C4-2B (cell line): ENCODE measurements at regions not wholly inside any gene's neighbourhood (a gene's known extent, or its start where the extent isn't known, plus 50 kb on each side); places are given as distances from the start of the nearest gene placed in this dataset.
A peak's percentile ranks its signal among the peaks of the same experiment; 100 is the strongest.

Experiments
- H3K27ac ChIP-seq: fragments of 450-650 bp; 2 replicates; pipeline ENCODE4 v1.5.1; 2017
- ZFX ChIP-seq: fragments of 450-650 bp; IDR thresholded peaks from 2 replicates; pipeline ENCODE4 v1.6.1; 2017
- TF ChIP-seq, protein P1 (sequence below): fragments of 450-650 bp; conservative IDR thresholded peaks from 2 replicates; pipeline ENCODE4 v1.5.1; 2017; ENCODE audit warnings: mild to moderate bottlenecking

DNA sequence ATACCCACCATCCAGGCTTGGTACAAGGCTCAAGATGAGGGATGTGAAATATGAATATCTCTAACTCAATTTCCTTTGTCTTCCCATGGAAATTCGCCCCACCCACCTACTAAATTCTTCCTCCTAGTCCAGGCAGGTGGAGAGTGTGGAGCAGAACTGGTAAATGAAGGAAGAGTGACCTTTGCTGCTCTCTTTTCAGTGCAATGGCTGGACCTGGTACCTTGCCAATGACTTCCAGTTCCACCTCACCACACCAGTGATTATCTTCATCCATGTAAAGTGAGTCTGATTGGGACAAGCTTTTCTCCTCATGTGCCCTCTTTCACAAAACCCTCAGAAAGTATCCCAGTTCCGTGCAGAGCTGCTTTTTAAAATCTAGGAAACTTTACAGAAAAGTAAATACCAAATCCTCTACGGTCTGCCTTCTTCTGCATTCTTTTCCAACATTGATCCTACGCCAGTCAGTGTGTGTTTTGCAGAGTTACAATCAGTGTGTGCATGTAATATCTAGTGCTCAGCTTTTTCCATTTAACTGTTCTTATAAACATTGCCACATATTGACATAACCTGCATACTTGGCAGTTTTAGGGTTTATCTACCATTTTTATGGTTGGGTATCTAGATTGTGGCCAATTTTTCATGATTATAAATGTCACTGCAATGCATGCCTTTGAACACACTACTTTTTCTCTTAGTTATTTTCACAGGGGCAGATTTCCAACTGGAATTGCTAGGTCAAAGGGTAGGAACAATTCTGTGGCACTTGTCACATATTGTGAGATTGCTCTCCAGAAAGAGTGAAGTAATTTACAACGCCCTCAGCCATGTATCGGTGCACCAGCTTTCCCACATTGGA, 86.5 kb upstream of the SEC11C start:
- H3K27ac ChIP-seq, result peak overlapping the region; percentile 100
- TF ChIP-seq, protein P1, sequence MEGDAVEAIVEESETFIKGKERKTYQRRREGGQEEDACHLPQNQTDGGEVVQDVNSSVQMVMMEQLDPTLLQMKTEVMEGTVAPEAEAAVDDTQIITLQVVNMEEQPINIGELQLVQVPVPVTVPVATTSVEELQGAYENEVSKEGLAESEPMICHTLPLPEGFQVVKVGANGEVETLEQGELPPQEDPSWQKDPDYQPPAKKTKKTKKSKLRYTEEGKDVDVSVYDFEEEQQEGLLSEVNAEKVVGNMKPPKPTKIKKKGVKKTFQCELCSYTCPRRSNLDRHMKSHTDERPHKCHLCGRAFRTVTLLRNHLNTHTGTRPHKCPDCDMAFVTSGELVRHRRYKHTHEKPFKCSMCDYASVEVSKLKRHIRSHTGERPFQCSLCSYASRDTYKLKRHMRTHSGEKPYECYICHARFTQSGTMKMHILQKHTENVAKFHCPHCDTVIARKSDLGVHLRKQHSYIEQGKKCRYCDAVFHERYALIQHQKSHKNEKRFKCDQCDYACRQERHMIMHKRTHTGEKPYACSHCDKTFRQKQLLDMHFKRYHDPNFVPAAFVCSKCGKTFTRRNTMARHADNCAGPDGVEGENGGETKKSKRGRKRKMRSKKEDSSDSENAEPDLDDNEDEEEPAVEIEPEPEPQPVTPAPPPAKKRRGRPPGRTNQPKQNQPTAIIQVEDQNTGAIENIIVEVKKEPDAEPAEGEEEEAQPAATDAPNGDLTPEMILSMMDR, result no peak
- no peak for TF ChIP-seq ZFX

DNA sequence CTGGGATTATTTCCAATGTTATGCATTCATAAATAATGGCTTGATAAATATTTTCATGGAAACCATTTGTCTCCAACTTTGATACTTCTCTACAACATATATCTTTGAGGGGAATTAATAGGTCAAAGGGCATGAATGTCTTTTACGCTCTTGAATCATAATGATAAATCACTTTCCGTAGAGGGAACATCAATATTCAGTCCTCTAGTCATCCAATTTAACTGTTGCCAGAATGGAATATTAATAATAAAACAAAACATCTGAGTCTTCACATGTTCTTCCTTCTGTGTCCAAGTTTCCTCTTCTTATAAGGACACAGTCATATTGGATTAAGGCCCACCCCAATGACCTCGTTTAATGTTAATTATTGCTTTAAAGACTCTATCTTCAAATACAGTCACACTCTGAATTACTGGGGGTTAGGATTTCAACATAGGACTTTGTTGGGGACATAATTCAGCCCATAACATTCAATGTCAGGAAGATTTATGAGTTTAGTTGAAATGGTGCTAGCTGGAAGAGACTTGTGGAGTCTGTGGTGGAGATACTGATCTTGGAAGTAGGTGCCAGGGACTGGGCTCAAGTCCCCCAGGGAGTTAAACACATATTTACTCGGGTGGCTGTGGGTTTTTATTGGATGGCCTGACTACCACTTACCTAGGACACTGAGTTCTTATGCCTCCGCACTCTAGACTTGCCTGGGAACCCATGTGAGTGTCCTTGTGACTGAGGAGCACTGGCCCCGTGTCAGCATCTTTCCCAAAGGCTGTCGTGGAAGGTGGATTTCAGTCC, 85.0 kb upstream of the SEC11C start:
- H3K27ac ChIP-seq, result peak overlapping the region; percentile 100
- TF ChIP-seq, protein P1, result no peak
- TF ChIP-seq ZFX, result no peak

DNA sequence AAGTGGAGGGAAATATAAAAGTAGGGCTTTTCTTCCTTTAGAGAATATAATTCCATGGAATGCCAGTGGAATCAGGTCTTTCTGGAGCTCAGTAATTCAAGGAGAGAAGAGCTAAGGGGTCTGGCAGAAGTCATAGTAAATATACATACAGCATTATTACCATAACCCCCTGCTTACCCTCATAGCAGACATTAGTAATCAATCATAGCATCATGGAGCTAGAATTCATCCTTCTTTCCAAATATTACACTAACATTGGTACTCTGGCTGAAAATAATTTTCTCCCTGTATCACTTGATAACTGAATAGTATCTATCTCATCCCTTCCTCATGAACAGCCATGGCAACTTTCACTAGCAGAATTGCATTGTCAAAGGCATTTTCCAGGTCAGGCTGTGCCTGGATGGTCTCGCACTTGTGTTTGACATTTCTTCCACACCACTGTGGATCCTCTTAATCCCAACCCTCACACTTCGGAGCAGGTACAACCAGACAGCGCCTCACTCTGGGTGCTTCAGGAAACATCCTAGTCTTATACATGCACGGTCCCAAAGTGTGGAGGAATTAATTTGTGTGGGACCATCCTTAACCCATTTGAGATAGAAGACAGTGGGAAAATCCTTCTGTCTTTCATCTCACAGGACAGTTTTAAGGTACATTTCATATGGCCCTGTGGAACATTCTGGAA, 84.2 kb upstream of the SEC11C start:
- TF ChIP-seq, protein P1, result peak; percentile 41
- no peak for TF ChIP-seq ZFX
- H3K27ac ChIP-seq, result peak overlapping the region; percentile 93

DNA sequence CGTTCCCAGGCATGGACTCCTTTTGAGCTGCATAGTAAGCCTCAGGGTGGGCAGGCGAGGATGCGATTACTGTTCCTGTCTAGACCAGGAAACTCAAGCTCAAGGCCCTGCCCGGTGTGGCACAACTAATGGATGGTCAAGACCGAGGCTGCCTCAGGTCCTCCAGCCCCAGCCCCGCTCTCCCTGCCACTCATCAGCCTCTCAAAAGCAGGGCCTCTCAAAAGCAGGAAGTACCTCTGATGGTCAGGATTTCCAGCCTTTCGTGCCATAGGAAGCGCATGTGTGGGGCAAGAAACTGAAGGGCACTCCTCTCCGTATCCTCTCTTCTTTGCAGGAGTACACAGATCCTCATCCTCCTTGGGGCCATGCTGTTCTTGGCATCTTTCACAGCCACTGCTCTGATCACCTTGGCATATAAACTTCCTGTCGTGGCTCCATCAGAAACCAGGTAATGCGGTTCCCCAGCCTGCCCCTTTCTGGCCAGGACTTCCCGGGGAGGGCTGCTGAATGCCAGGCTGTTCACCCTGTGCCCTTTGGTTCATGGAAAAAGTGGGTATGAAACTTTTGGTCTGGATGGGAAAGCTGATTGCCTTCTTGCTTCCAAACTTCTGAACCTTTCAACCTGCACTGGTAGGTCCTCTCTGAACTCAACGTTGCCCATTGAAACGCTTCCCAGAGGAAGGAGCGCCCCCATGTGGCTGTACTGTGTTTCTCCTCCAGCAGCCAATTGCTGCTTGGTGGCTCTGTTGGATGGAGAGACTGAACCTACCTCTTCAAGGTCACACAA, 82.8 kb upstream of the SEC11C start:
- no peak for TF ChIP-seq ZFX
- TF ChIP-seq, protein P1, result peak; percentile 69
- H3K27ac ChIP-seq, result peak overlapping the region; percentile 93

DNA sequence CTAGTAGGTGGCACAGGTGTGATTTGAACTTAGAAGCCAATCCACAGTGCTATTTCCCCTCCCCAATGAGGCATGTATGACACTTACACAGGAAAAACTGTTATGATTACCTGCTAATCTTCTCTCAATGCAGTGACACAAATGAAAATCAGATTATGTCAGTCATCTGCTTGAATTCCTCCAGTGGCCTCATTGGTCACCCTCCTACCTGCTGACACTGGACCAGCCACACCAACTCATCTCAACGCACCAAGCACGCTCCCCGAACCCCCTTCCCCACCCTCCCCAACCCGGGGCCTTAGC, 82.2 kb upstream of the SEC11C start:
- H3K27ac ChIP-seq, result peak overlapping the region; percentile 93
- TF ChIP-seq, protein P1, result peak; percentile 28
- TF ChIP-seq ZFX, result no peak

DNA sequence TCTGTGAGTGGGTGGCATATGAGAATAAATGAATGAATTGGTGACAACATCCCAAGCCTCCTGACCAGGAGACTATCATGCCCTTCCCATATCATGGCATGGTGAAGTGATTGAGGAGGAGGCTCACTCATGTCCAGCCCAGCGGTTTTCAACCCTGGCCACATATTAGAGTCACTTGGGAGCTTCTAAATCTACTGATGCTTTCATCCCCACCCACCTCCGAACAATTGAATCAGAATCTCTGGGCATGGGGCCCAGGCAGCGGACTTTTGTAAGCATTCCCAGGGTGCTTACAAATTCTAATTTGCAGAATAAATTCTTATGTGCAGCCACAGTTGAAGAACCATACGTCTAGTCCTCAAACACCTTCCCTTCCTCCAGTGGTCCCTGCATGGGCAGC, 81.7 kb upstream of the SEC11C start:
- TF ChIP-seq ZFX, result no peak
- TF ChIP-seq, protein P1, result no peak
- peak overlapping the region; percentile 93 for H3K27ac ChIP-seq
